WTC11 (cell line): ENCODE measurements at regions not wholly inside any gene's neighbourhood (a gene's known extent, or its start where the extent isn't known, plus 50 kb on each side); places are given as distances from the start of the nearest gene placed in this dataset.

Experiments
- ATAC-seq: fragments of 200-7000 bp; cut with Tn5 transposase; 2 replicates; pipeline ENCODE4 v1.10.0; 2021; ENCODE audit warnings: mild to moderate bottlenecking, moderate library complexity
- CTCF ChIA-PET: fragments of 300-600 bp; sonication (Branson Sonifier 250); formaldehyde crosslinking; loops from one replicate; lab custom pipeline; 2021; ENCODE audit warnings: antibody characterized with exemption; lab: Charles Lee
- POLR2A ChIA-PET: fragments of 350-600 bp; sonication (Branson Sonifier 250); formaldehyde crosslinking; loops from one replicate; lab custom pipeline; 2021; ENCODE audit warnings: antibody characterized with exemption; lab: Charles Lee
- DNase-seq: peaks from one replicate; pipeline ENCODE4 v3.0.0; 2021; ENCODE audit warnings: low spot score
- H3K27ac Mint-ChIP-seq: 2 replicates; pipeline ENCODE4 v1.8.0; 2021; ENCODE audit warnings: mixed read lengths
- H3K27me3 Mint-ChIP-seq: 2 replicates; pipeline ENCODE4 v1.8.0; 2021; ENCODE audit warnings: low read depth, mild to moderate bottlenecking, moderate library complexity, mixed read lengths
- H3K36me3 Mint-ChIP-seq: 2 replicates; pipeline ENCODE4 v1.8.0; 2021; ENCODE audit warnings: mixed read lengths
- H3K4me1 Mint-ChIP-seq: 2 replicates; pipeline ENCODE4 v1.8.0; 2022; ENCODE audit warnings: mixed read lengths
- H3K4me3 Mint-ChIP-seq: 2 replicates; pipeline ENCODE4 v1.8.0; 2021; ENCODE audit warnings: mild to moderate bottlenecking, moderate library complexity, mixed read lengths
- H3K9me3 Mint-ChIP-seq: 2 replicates; pipeline ENCODE4 v1.8.0; 2021; ENCODE audit warnings: mixed read lengths
- AFF4 ChIP-seq: sonication (generic); formaldehyde crosslinking; IDR thresholded peaks from 2 replicates; pipeline ENCODE4 v1.8.1; 2023; ENCODE audit warnings: mild to moderate bottlenecking, missing genetic modification reagents, borderline replicate concordance
- ARID4B ChIP-seq: sonication (generic); formaldehyde crosslinking; IDR thresholded peaks from 2 replicates; pipeline ENCODE4 v1.8.0; 2023; ENCODE audit warnings: missing genetic modification reagents, mild to moderate bottlenecking, borderline replicate concordance
- ATF1 ChIP-seq: sonication (generic); formaldehyde crosslinking; IDR thresholded peaks from 2 replicates; pipeline ENCODE4 v1.8.1; 2023; ENCODE audit warnings: mild to moderate bottlenecking, moderate library complexity, missing genetic modification reagents
- GTF2I ChIP-seq: fragments of 250-450 bp; sonication (Bioruptor Pico); conservative IDR thresholded peaks from 2 replicates; pipeline ENCODE4 v1.4.0; 2021; ENCODE audit warnings: mild to moderate bottlenecking
- IRF2 ChIP-seq: sonication (generic); formaldehyde crosslinking; IDR thresholded peaks from 2 replicates; pipeline ENCODE4 v1.8.0; 2022; ENCODE audit warnings: low read depth, missing genetic modification reagents, borderline replicate concordance
- JUN ChIP-seq: sonication (generic); formaldehyde crosslinking; IDR thresholded peaks from 2 replicates; pipeline ENCODE4 v1.8.0; 2023; ENCODE audit warnings: mild to moderate bottlenecking, missing genetic modification reagents
- MAX ChIP-seq: sonication (generic); formaldehyde crosslinking; IDR thresholded peaks from 2 replicates; pipeline ENCODE4 v1.8.0; 2022; ENCODE audit warnings: mild to moderate bottlenecking, missing genetic modification reagents
- NFE2L1 ChIP-seq: sonication (generic); formaldehyde crosslinking; IDR thresholded peaks from 2 replicates; pipeline ENCODE4 v1.8.1; 2023; ENCODE audit warnings: missing genetic modification reagents
- PREB ChIP-seq: sonication (generic); formaldehyde crosslinking; IDR thresholded peaks from 2 replicates; pipeline ENCODE4 v1.8.1; 2022; ENCODE audit warnings: mild to moderate bottlenecking, missing genetic modification reagents, moderate library complexity, borderline replicate concordance
- RELA ChIP-seq: sonication (generic); formaldehyde crosslinking; IDR thresholded peaks from 2 replicates; pipeline ENCODE4 v1.8.1; 2022; ENCODE audit warnings: missing genetic modification reagents, mild to moderate bottlenecking, borderline replicate concordance
- SMAD3 ChIP-seq: sonication (generic); formaldehyde crosslinking; IDR thresholded peaks from 2 replicates; pipeline ENCODE4 v1.8.0; 2022; ENCODE audit warnings: missing genetic modification reagents, mild to moderate bottlenecking, borderline replicate concordance
- ZNF232 ChIP-seq: sonication (generic); formaldehyde crosslinking; IDR thresholded peaks from 2 replicates; pipeline ENCODE4 v1.8.0; 2022; ENCODE audit warnings: mild to moderate bottlenecking, missing genetic modification reagents
- ZNF423 ChIP-seq: fragments of 250-450 bp; sonication (Bioruptor Pico); IDR thresholded peaks from 2 replicates; pipeline ENCODE4 v2.1.2; 2022; ENCODE audit warnings: mild to moderate bottlenecking, moderate library complexity
- ZNF512 ChIP-seq: sonication (generic); formaldehyde crosslinking; IDR thresholded peaks from 2 replicates; pipeline ENCODE4 v1.8.1; 2022; ENCODE audit warnings: missing genetic modification reagents, borderline replicate concordance

- TF ChIP-seq AFF4 (CRISPR knock-in tag) (no peak), SMAD3 (CRISPR knock-in tag) (no peak), GTF2I (CRISPR knock-in tag) (no peak), IRF2 (no peak), NFE2L1 (CRISPR knock-in tag) (no peak)
Observed at GRCh38 chr6:87832025-87832825, 130.2 kb upstream of the AKIRIN2 start (continued).

GRCh38 chr6:87830907-87831306 is 128.9 kb upstream of the AKIRIN2 start:
- no peak overlapping the region for H3K4me3 Mint-ChIP-seq
- no peak for TF ChIP-seq ATF1 (CRISPR knock-in tag)
- TF ChIP-seq JUN (CRISPR knock-in tag) = no peak
- TF ChIP-seq NFE2L1 (CRISPR knock-in tag) = no peak
- TF ChIP-seq ZNF423 (CRISPR knock-in tag) = no peak
- no peak for TF ChIP-seq RELA
- TF ChIP-seq ZNF512 = no peak
- ChIA-PET POLR2A (no interaction called here), CTCF (interaction anchor here (1.3 kb wide), 1 partner anchor 13 kb away, joined by 5 read pairs; no protein-coding TSS in a partner anchor)
- no peaks in the 10 kb centered on the region for H3K9me3 Mint-ChIP-seq
- DNase-seq = no peak
- no peaks in the 10 kb centered on the region for H3K4me1 Mint-ChIP-seq
- H3K27ac Mint-ChIP-seq = no peak overlapping the region
- H3K36me3 Mint-ChIP-seq = no peaks in the 10 kb centered on the region
- no peak for ATAC-seq
- no peaks in the 10 kb centered on the region; the same call in 1 of the 2 replicates for H3K27me3 Mint-ChIP-seq

GRCh38 chr6:87829622-87830121 is 127.6 kb upstream of the AKIRIN2 start:
- Mint-ChIP-seq H3K9me3 (no peaks in the 10 kb centered on the region), H3K27ac (no peak overlapping the region), H3K27me3 (no peaks in the 10 kb centered on the region; the same call in 1 of the 2 replicates), H3K36me3 (no peaks in the 10 kb centered on the region), H3K4me3 (no peak overlapping the region), H3K4me1 (no peaks in the 10 kb centered on the region)
- ChIA-PET CTCF (no interaction called here), POLR2A (no interaction called here)
- TF ChIP-seq MAX (CRISPR knock-in tag) (no peak), PREB (CRISPR knock-in tag) (no peak), ARID4B (no peak), ZNF232 (CRISPR knock-in tag) (no peak)
- DNase-seq = no peak
- ATAC-seq = no peak
